ENCODE measurements at regions not wholly inside any gene's neighbourhood (a gene's known extent, or its start where the extent isn't known, plus 50 kb on each side); places are given as distances from the start of the nearest gene placed in this dataset.

- H3K4me3 Mint-ChIP-seq = no peak overlapping the region
- H3K36me3 Mint-ChIP-seq (ENCODE audit: low read depth) = no peaks in the 10 kb centered on the region
- no peak overlapping the region for H3K27ac Mint-ChIP-seq
- peaks cover 45% of the 10 kb centered on the region for H3K27me3 Mint-ChIP-seq (ENCODE audit: low read depth, poor library complexity)
- H3K4me1 Mint-ChIP-seq = no peaks in the 10 kb centered on the region
- DNase-seq = no peak
- peaks cover 5% of the 10 kb centered on the region for H3K9me3 Mint-ChIP-seq
- no peak for TF ChIP-seq CTCF (IDR thresholded peaks at IDR 0.05)
Measured at GRCh38 chr19:32047788-32048187, 297.6 kb upstream of the ZNF507 start.

- no peak overlapping the region for H3K27ac Mint-ChIP-seq
- DNase-seq = no peak
- peaks cover 39% of the 10 kb centered on the region for H3K27me3 Mint-ChIP-seq (ENCODE audit: low read depth, poor library complexity)
- H3K36me3 Mint-ChIP-seq (ENCODE audit: low read depth) = no peaks in the 10 kb centered on the region
- H3K9me3 Mint-ChIP-seq = peaks cover 6% of the 10 kb centered on the region
- TF ChIP-seq CTCF (IDR thresholded peaks at IDR 0.05) = no peak
- no peak overlapping the region for H3K4me3 Mint-ChIP-seq
- H3K4me1 Mint-ChIP-seq = no peaks in the 10 kb centered on the region
Measured at GRCh38 chr19:32053376-32053775, 292.0 kb upstream of the ZNF507 start.

GRCh38 chr19:32053861-32054260 lies 291.5 kb upstream of the ZNF507 start:
- no peak for TF ChIP-seq CTCF (IDR thresholded peaks at IDR 0.05)
- Mint-ChIP-seq H3K9me3 (peaks cover 6% of the 10 kb centered on the region), H3K4me1 (no peaks in the 10 kb centered on the region), H3K4me3 (no peak overlapping the region), H3K27ac (no peak overlapping the region), H3K36me3 (ENCODE audit: low read depth) (no peaks in the 10 kb centered on the region), H3K27me3 (ENCODE audit: low read depth, poor library complexity) (peaks cover 40% of the 10 kb centered on the region)
- DNase-seq = no peak

- H3K9me3 Mint-ChIP-seq = no peaks in the 10 kb centered on the region
- no peak for TF ChIP-seq CTCF (IDR thresholded peaks at IDR 0.05)
- no peaks in the 10 kb centered on the region for H3K4me1 Mint-ChIP-seq
- H3K4me3 Mint-ChIP-seq = no peak overlapping the region
- H3K27me3 Mint-ChIP-seq (ENCODE audit: low read depth, poor library complexity) = peaks cover 31% of the 10 kb centered on the region
- DNase-seq = no peak
- no peaks in the 10 kb centered on the region for H3K36me3 Mint-ChIP-seq (ENCODE audit: low read depth)
- no peak overlapping the region for H3K27ac Mint-ChIP-seq
Measured at GRCh38 chr19:32058131-32058530, 287.3 kb upstream of the ZNF507 start.

- H3K27ac Mint-ChIP-seq = no peak overlapping the region
- H3K4me1 Mint-ChIP-seq = no peaks in the 10 kb centered on the region
- no peak overlapping the region for H3K4me3 Mint-ChIP-seq
- no peak for TF ChIP-seq CTCF (IDR thresholded peaks at IDR 0.05)
- H3K27me3 Mint-ChIP-seq (ENCODE audit: low read depth, poor library complexity) = peaks cover 29% of the 10 kb centered on the region
- DNase-seq = no peak
- H3K36me3 Mint-ChIP-seq (ENCODE audit: low read depth) = no peaks in the 10 kb centered on the region
- no peaks in the 10 kb centered on the region for H3K9me3 Mint-ChIP-seq
Measured at GRCh38 chr19:32061315-32061714, 284.1 kb upstream of the ZNF507 start.

DNA sequence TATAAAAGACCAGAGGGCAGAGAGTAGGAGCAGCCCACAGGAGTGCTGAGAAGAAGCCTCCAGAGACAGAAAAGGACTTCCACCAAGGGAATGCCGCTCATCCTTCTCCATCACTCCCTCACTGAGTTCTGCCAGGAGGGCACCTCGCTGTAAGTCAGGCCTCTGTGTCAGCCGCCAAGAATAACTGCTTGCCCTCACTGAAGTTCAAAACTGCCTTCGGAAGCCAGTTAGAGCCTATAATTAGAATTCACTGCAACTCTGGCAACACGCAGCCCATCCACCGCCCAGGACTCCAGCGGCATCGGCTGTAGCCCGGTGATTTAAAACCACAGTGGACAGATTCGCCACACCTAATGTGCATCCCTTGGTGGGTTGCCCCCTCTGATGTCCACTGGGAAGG lies 281.8 kb upstream of the ZNF507 start:
- Mint-ChIP-seq H3K4me3 (no peak overlapping the region), H3K27me3 (ENCODE audit: low read depth, poor library complexity) (peaks cover 28% of the 10 kb centered on the region), H3K27ac (no peak overlapping the region), H3K4me1 (no peaks in the 10 kb centered on the region), H3K9me3 (no peaks in the 10 kb centered on the region), H3K36me3 (ENCODE audit: low read depth) (no peaks in the 10 kb centered on the region)
- no peak for TF ChIP-seq CTCF (IDR thresholded peaks at IDR 0.05)
- DNase-seq = no peak

Measured in nephron progenitor cell (in vitro differentiated cells).